GM12872 (cell line): ENCODE measurements at regions not wholly inside any gene's neighbourhood (a gene's known extent, or its start where the extent isn't known, plus 50 kb on each side); places are given as distances from the start of the nearest gene placed in this dataset.

Experiments used
- TF ChIP-seq, protein P1 (sequence below): IDR thresholded peaks from 3 replicates; pipeline ENCODE4 v1.5.1; 2011; ENCODE audit warnings: low read depth, mild to moderate bottlenecking, low read length, moderate library complexity; ENCODE audit not compliant: insufficient read depth

DNA sequence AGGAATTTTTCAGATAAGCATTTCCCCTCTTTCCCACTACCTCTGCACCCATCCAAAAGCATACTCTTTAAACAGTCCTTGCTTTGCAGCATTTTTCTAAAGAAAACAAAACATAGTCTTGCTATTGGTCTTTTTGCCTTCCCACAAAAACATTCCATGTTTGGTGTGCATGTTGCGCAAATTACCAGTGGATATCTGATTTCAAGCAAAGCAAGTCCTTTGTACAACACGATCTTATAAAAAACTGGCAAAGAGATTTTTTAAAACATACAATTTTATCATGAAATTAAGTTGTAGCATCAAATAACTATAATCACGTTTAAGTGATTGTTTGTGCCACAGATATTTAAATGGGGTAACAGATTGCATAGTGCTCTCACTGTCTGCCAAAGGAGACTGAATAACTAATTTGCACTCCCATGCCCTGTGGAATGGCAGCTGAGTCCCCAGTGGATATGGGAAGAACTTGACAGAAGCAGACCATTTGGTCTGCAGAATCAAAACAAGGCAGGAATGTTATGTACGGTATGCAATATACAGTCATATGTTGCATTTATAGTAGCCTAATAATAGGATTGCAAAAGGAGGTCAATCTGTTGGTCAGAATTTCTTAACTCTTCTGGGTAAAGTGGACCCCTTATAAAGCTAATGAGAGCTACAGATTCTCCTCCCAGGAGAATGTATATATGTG lies 285.7 kb downstream of the TBC1D4 start:
- TF ChIP-seq, protein P1, sequence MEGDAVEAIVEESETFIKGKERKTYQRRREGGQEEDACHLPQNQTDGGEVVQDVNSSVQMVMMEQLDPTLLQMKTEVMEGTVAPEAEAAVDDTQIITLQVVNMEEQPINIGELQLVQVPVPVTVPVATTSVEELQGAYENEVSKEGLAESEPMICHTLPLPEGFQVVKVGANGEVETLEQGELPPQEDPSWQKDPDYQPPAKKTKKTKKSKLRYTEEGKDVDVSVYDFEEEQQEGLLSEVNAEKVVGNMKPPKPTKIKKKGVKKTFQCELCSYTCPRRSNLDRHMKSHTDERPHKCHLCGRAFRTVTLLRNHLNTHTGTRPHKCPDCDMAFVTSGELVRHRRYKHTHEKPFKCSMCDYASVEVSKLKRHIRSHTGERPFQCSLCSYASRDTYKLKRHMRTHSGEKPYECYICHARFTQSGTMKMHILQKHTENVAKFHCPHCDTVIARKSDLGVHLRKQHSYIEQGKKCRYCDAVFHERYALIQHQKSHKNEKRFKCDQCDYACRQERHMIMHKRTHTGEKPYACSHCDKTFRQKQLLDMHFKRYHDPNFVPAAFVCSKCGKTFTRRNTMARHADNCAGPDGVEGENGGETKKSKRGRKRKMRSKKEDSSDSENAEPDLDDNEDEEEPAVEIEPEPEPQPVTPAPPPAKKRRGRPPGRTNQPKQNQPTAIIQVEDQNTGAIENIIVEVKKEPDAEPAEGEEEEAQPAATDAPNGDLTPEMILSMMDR: no peak

GRCh38 chr13:75195495-75196146 lies 286.3 kb downstream of the TBC1D4 start:
- TF ChIP-seq, protein P1: no peak

GRCh38 chr13:75194717-75195462 lies 287.1 kb downstream of the TBC1D4 start:
- TF ChIP-seq, protein P1: no peak

GRCh38 chr13:75186379-75186778 lies 295.6 kb downstream of the TBC1D4 start:
- TF ChIP-seq, protein P1: no peak

DNA sequence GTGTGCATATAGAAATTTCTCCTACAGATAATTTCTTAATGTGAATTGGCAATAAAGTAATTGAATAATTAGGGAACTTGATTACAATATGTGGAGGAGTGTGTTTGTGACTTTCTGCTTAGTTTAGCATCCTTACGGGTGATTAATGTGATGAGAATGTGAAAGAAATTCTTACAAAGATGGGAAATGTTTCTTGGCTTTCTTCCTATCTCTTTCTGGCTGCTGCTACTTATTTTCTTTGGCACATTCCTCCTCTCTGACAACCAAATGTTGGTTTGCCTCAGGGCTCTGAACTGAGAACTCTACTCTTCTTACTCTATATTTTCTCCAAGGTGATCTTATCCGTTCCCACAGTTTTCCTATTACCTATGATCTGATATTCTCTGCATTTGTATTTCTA lies 300.1 kb downstream of the TBC1D4 start:
- TF ChIP-seq, protein P1: no peak

DNA sequence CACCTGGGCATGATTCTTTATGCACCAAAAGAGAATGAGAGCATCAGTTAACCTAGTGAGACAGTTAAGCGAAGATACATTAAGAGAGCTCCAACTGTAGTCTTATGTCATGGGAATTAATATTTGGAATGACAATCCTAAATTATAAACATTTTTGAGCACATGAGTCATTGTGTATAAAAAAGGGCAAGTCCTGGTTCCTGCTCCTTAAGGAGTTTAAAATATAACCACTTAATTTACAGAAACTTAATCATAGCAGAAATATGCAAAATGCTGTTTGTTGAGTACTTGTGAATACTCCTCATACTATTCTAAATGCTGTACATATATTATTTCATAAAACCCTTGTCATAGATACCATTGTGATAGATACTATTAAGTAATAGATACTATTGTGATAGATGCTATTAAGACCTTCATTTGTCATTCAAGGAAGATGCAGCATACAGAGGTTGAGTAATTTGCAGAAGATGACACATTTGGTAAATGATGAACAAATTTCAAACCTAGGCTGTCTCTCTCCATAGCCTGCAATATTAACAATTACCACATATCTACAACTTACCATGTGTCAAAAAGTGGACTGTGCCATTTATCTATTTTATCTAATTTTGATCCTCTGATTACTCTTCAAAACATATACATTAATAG lies 301.0 kb downstream of the TBC1D4 start:
- TF ChIP-seq, protein P1: no peak

GRCh38 chr13:75178436-75178835 lies 303.5 kb downstream of the TBC1D4 start:
- TF ChIP-seq, protein P1: no peak
